ENCODE measurements at regions not wholly inside any gene's neighbourhood (a gene's known extent, or its start where the extent isn't known, plus 50 kb on each side); places are given as distances from the start of the nearest gene placed in this dataset.

DNA sequence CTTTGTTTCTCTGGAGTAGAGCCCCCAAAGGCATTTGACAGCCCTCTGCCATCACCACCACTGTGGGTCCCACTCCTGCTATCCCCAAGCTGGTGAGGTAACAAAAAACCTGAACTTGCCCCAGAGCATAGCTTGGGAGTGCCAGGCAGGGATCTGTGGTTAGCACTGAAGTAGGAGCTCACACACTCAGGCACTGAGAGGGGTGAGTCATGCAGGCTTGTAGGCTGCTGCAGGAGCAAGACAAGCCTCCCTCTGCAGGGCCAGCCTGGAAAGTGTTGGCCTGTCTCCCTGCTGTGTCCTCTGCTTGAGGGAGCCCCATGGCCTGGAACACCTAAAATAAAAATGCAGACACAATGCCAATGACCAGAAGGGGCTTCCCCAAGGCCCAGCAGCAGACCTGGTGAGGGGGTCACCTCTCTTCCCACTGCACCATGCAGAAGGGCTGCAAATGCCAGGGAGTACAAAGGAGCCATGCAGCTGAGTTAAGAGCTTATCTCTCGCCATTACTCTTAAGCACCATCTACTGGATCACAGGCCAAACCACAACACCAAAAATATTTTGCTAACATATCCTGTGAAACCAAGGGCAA is 108.9 kb upstream of the POGK start:
- no peak for TF ChIP-seq POLR2A (IDR thresholded peaks at IDR 0.05)
- TF ChIP-seq, protein P1, sequence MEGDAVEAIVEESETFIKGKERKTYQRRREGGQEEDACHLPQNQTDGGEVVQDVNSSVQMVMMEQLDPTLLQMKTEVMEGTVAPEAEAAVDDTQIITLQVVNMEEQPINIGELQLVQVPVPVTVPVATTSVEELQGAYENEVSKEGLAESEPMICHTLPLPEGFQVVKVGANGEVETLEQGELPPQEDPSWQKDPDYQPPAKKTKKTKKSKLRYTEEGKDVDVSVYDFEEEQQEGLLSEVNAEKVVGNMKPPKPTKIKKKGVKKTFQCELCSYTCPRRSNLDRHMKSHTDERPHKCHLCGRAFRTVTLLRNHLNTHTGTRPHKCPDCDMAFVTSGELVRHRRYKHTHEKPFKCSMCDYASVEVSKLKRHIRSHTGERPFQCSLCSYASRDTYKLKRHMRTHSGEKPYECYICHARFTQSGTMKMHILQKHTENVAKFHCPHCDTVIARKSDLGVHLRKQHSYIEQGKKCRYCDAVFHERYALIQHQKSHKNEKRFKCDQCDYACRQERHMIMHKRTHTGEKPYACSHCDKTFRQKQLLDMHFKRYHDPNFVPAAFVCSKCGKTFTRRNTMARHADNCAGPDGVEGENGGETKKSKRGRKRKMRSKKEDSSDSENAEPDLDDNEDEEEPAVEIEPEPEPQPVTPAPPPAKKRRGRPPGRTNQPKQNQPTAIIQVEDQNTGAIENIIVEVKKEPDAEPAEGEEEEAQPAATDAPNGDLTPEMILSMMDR (IDR thresholded peaks at IDR 0.05): no peak
- no peak for TF ChIP-seq POLR2AphosphoS5 (IDR thresholded peaks at IDR 0.05)
- no peak for TF ChIP-seq EP300 (IDR thresholded peaks at IDR 0.05)
